ENCODE measurements at regions not wholly inside any gene's neighbourhood (a gene's known extent, or its start where the extent isn't known, plus 50 kb on each side); places are given as distances from the start of the nearest gene placed in this dataset.

DNA sequence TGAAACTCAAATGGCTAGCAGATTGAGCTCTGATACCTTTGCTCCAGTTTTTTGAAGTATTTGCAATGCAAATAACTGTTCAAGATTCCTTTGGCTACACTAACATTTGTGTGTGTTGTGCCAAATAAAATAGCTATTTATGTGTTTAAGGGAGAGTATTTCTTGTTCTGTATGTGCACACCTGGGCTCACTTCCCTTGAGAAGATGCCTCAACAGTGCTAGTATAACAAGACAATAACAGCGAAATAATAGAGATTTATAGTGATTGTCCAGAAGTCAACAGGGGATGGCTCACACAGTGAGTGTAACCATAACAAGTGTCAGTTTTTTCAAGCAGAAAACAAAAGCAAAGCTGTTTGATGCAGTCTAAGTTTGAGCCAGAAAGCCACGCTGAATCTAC is 460.5 kb downstream of the CENPC start:
- H3K9me3 ChIP-seq (ENCODE audit: low read length) = no peaks in the 10 kb centered on the region
- ChIA-PET CTCF (ENCODE audit: unreplicated experiment) (no interaction called here), POLR2A (no interaction called here)
- intact Hi-C loops (cut with micrococcal nuclease; ENCODE audit: unreplicated experiment) = no loop called here
- TF ChIP-seq EZH2phosphoT487 (IDR thresholded peaks at IDR 0.05; ENCODE audit: borderline replicate concordance, low read depth, low read length) = no peak
- TF ChIP-seq, protein P1, sequence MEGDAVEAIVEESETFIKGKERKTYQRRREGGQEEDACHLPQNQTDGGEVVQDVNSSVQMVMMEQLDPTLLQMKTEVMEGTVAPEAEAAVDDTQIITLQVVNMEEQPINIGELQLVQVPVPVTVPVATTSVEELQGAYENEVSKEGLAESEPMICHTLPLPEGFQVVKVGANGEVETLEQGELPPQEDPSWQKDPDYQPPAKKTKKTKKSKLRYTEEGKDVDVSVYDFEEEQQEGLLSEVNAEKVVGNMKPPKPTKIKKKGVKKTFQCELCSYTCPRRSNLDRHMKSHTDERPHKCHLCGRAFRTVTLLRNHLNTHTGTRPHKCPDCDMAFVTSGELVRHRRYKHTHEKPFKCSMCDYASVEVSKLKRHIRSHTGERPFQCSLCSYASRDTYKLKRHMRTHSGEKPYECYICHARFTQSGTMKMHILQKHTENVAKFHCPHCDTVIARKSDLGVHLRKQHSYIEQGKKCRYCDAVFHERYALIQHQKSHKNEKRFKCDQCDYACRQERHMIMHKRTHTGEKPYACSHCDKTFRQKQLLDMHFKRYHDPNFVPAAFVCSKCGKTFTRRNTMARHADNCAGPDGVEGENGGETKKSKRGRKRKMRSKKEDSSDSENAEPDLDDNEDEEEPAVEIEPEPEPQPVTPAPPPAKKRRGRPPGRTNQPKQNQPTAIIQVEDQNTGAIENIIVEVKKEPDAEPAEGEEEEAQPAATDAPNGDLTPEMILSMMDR (conservative IDR thresholded peaks at IDR 0.05; ENCODE audit: low read length) = no peak
- no peak overlapping the region for H2AFZ ChIP-seq (ENCODE audit: low read length)
- H3K4me2 ChIP-seq (ENCODE audit: low read length) = no peak overlapping the region
- no peak overlapping the region for H3K4me3 ChIP-seq (ENCODE audit: low read depth, low read length, poor library complexity, severe bottlenecking)
- H3K36me3 ChIP-seq (ENCODE audit: insufficient read depth, low read length) = no peaks in the 10 kb centered on the region
- no TSS peak for BruUV-seq (replicated peaks)
- no peak for DNase-seq (ENCODE audit: low spot score)
- H3K9me2 ChIP-seq (ENCODE audit: insufficient read depth, low read length) = no peaks in the 10 kb centered on the region
- H3K27ac ChIP-seq (ENCODE audit: low read depth, low read length, poor library complexity, severe bottlenecking) = no peak overlapping the region
- H3K4me1 ChIP-seq (ENCODE audit: insufficient read depth, low read length, poor library complexity, severe bottlenecking) = no peaks in the 10 kb centered on the region
- no peaks in the 10 kb centered on the region for H4K20me1 ChIP-seq (ENCODE audit: insufficient read depth, low read length)
- no peaks in the 10 kb centered on the region for H3K79me2 ChIP-seq (ENCODE audit: insufficient read depth, low read depth, low read length)

DNA sequence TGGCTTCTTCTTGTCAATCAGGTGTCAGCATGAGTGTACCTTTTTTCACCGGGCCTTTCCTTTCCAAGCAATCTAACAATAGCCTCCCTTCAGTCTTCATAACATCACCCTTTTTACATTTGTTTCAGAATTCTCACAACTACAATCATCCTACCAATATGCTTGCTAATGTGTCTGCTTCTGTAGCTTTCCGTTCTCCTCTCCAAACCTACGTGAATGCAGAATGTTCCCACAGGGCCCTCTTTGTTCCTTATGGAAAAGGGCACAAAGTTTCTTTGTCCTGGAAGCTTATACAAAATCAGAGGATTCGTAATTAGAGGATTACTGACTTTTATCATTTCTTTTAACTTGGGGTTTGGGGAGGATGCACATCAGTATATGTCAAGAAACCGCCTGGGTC is 461.8 kb downstream of the CENPC start:
- no peak overlapping the region for H3K4me3 ChIP-seq (ENCODE audit: low read depth, low read length, poor library complexity, severe bottlenecking)
- no peak overlapping the region for H3K4me2 ChIP-seq (ENCODE audit: low read length)
- H3K4me1 ChIP-seq (ENCODE audit: insufficient read depth, low read length, poor library complexity, severe bottlenecking) = no peaks in the 10 kb centered on the region
- no peaks in the 10 kb centered on the region for H3K36me3 ChIP-seq (ENCODE audit: insufficient read depth, low read length)
- no peak overlapping the region for H2AFZ ChIP-seq (ENCODE audit: low read length)
- intact Hi-C loops (cut with micrococcal nuclease; ENCODE audit: unreplicated experiment) = no loop called here
- no peaks in the 10 kb centered on the region for H3K9me2 ChIP-seq (ENCODE audit: insufficient read depth, low read length)
- ChIA-PET CTCF (ENCODE audit: unreplicated experiment) (no interaction called here), POLR2A (no interaction called here)
- H4K20me1 ChIP-seq (ENCODE audit: insufficient read depth, low read length) = no peaks in the 10 kb centered on the region
- no peak for TF ChIP-seq EZH2phosphoT487 (IDR thresholded peaks at IDR 0.05; ENCODE audit: borderline replicate concordance, low read depth, low read length)
- TF ChIP-seq, protein P1 (conservative IDR thresholded peaks at IDR 0.05; ENCODE audit: low read length) = no peak
- DNase-seq (ENCODE audit: low spot score) = no peak
- no peaks in the 10 kb centered on the region for H3K79me2 ChIP-seq (ENCODE audit: insufficient read depth, low read depth, low read length)
- no TSS peak for BruUV-seq (replicated peaks)
- H3K9me3 ChIP-seq (ENCODE audit: low read length) = no peaks in the 10 kb centered on the region
- H3K27ac ChIP-seq (ENCODE audit: low read depth, low read length, poor library complexity, severe bottlenecking) = no peak overlapping the region

DNA sequence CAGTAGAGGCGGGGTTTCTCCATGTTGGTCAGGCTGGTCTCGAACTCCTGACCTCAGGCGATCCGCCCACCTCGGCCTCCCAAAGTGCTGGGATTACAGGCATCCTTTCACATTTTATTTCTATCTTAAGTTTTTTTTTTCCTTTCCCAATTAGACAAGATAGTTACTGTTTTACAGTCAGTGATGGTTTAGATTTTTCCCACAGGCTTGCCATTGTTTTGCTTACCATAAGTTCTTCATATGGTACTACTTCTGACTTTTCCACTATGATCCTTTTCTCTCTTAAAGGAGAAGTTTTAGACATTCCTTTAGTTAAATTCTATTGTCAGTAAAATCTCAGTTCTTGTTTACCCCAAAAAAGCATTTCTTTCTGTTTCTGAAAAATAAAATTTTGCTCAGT is 462.6 kb downstream of the CENPC start:
- intact Hi-C loops (cut with micrococcal nuclease; ENCODE audit: unreplicated experiment) = no loop called here
- no peaks in the 10 kb centered on the region for H3K36me3 ChIP-seq (ENCODE audit: insufficient read depth, low read length)
- H3K4me3 ChIP-seq (ENCODE audit: low read depth, low read length, poor library complexity, severe bottlenecking) = no peak overlapping the region
- no peak overlapping the region for H3K4me2 ChIP-seq (ENCODE audit: low read length)
- no TSS peak for BruUV-seq (replicated peaks)
- CTCF ChIA-PET (ENCODE audit: unreplicated experiment) = no interaction called here
- TF ChIP-seq EZH2phosphoT487 (IDR thresholded peaks at IDR 0.05; ENCODE audit: borderline replicate concordance, low read depth, low read length) = no peak
- TF ChIP-seq, protein P1 (conservative IDR thresholded peaks at IDR 0.05; ENCODE audit: low read length) = no peak
- H3K79me2 ChIP-seq (ENCODE audit: insufficient read depth, low read depth, low read length) = no peaks in the 10 kb centered on the region
- H3K4me1 ChIP-seq (ENCODE audit: insufficient read depth, low read length, poor library complexity, severe bottlenecking) = no peaks in the 10 kb centered on the region
- H3K27ac ChIP-seq (ENCODE audit: low read depth, low read length, poor library complexity, severe bottlenecking) = no peak overlapping the region
- POLR2A ChIA-PET = no interaction called here
- no peaks in the 10 kb centered on the region for H3K9me3 ChIP-seq (ENCODE audit: low read length)
- no peak for DNase-seq (ENCODE audit: low spot score)
- no peaks in the 10 kb centered on the region for H4K20me1 ChIP-seq (ENCODE audit: insufficient read depth, low read length)
- H2AFZ ChIP-seq (ENCODE audit: low read length) = no peak overlapping the region
- no peaks in the 10 kb centered on the region for H3K9me2 ChIP-seq (ENCODE audit: insufficient read depth, low read length)

All from OCI-LY7 (cell line).